Fibroblast of lung (primary cell): ENCODE measurements at regions not wholly inside any gene's neighbourhood (a gene's known extent, or its start where the extent isn't known, plus 50 kb on each side); places are given as distances from the start of the nearest gene placed in this dataset.

Experiments
- DNase-seq, 2 donors: peaks; one replicate each; pipeline versions ENCODE4 v3.0.0 to v3.0.0-alpha.2; 2010; ENCODE audit warnings: low read depth in 2 of 2
- H2AFZ ChIP-seq: 2 replicates; pipeline ENCODE4 v1.5.1; 2012; ENCODE audit warnings: low read length, control low read depth, inconsistent platforms
- H3K27ac ChIP-seq: 2 replicates; pipeline ENCODE4 v1.5.1; 2011; ENCODE audit warnings: low read length, control low read depth; ENCODE audit not compliant: insufficient read depth
- H3K27me3 ChIP-seq: 2 replicates; pipeline ENCODE4 v1.5.1; 2011; ENCODE audit warnings: mild to moderate bottlenecking, low read length; ENCODE audit not compliant: control insufficient read depth, insufficient read depth
- H3K36me3 ChIP-seq: 2 replicates; pipeline ENCODE4 v1.5.1; 2011; ENCODE audit warnings: low read length; ENCODE audit not compliant: control insufficient read depth, insufficient read depth
- H3K4me1 ChIP-seq: 2 replicates; pipeline ENCODE4 v1.5.1; 2011; ENCODE audit warnings: low read length; ENCODE audit not compliant: control insufficient read depth, insufficient read depth; ENCODE audit errors: extremely low read depth
- H3K4me2 ChIP-seq: 2 replicates; pipeline ENCODE4 v1.5.1; 2011; ENCODE audit warnings: low read length, control low read depth; ENCODE audit not compliant: insufficient read depth; ENCODE audit errors: extremely low read depth
- H3K4me3 ChIP-seq, 4 experiments: fragments of 200-600 bp in 1 of 4; sonication (generic) in 1 of 4; replicated peaks in 1 of 4; 2 replicates each; pipeline ENCODE4 v1.5.1; 2011 to 2016; ENCODE audit warnings: low read length in 4 of 4, low read depth in 3 of 4, mild to moderate bottlenecking in 3 of 4, control low read depth in 2 of 4, inconsistent platforms in 1 of 4, mixed read lengths in 1 of 4; ENCODE audit not compliant: insufficient read depth in 1 of 4; ENCODE audit errors: control extremely low read depth in 1 of 4
- H3K79me2 ChIP-seq: 2 replicates; pipeline ENCODE4 v1.5.1; 2012; ENCODE audit warnings: mild to moderate bottlenecking, low read length, inconsistent platforms; ENCODE audit not compliant: control insufficient read depth, insufficient read depth
- H3K9ac ChIP-seq: 2 replicates; pipeline ENCODE4 v1.5.1; 2011; ENCODE audit warnings: mild to moderate bottlenecking, low read length, control low read depth; ENCODE audit not compliant: insufficient read depth
- H3K9me3 ChIP-seq: 2 replicates; pipeline ENCODE4 v1.5.1; 2012; ENCODE audit warnings: low read depth, low read length; ENCODE audit not compliant: control insufficient read depth, insufficient read depth
- H4K20me1 ChIP-seq: 2 replicates; pipeline ENCODE4 v1.5.1; 2011; ENCODE audit warnings: low read length; ENCODE audit not compliant: control insufficient read depth, insufficient read depth; ENCODE audit errors: extremely low read depth
- CTCF ChIP-seq, 2 donors: IDR thresholded peaks in 1 of 2; conservative IDR thresholded peaks in 1 of 2; 1 replicate in 1 of 2; 2 replicates in 1 of 2; pipeline ENCODE4 v1.5.1; 2011 to 2012; ENCODE audit warnings: low read length in 2 of 2, control low read depth in 1 of 2, inconsistent platforms in 1 of 2, low read depth in 1 of 2, mild to moderate bottlenecking in 1 of 2
- EZH2 ChIP-seq: IDR thresholded peaks from 2 replicates; pipeline ENCODE4 v1.5.1; 2012; ENCODE audit warnings: low read length, control low read depth, mild to moderate bottlenecking; ENCODE audit errors: missing control alignments

- Histone ChIP-seq H3K79me2 (no peaks in the 10 kb centered on the region), H3K36me3 (no peaks in the 10 kb centered on the region), H3K9ac (no peak overlapping the region), H3K4me2 (no peak overlapping the region), H3K27ac (no peak overlapping the region), H3K4me3 (no peak overlapping the region), H3K9me3 (no peaks in the 10 kb centered on the region), H3K4me1 (peaks cover 3% of the 10 kb centered on the region), H3K27me3 (no peaks in the 10 kb centered on the region), H2AFZ (no peak overlapping the region), H4K20me1 (no peaks in the 10 kb centered on the region)
- DNase-seq = peak; percentile 62 to 89
- no peak for TF ChIP-seq CTCF (conservative IDR thresholded peaks at IDR 0.05 in 1 of 2, IDR thresholded peaks at IDR 0.05 in 1 of 2; ENCODE audit: low read depth in 1 of 2, low read length in 2 of 2)
Measured at GRCh38 chr20:10761786-10762185, 88.0 kb upstream of the JAG1 start.

- H3K27ac ChIP-seq = no peak overlapping the region
- H2AFZ ChIP-seq = no peak overlapping the region
- H3K4me2 ChIP-seq = no peak overlapping the region
- TF ChIP-seq EZH2 (no peak), CTCF (conservative IDR thresholded peaks at IDR 0.05 in 1 of 2, IDR thresholded peaks at IDR 0.05 in 1 of 2; ENCODE audit: low read depth in 1 of 2, low read length in 2 of 2) (no peak)
- no peaks in the 10 kb centered on the region for H3K36me3 ChIP-seq
- H3K4me3 ChIP-seq = no peak overlapping the region
- DNase-seq = no peak
- H3K27me3 ChIP-seq = no peaks in the 10 kb centered on the region
- H3K79me2 ChIP-seq = no peaks in the 10 kb centered on the region
- H3K9me3 ChIP-seq = no peaks in the 10 kb centered on the region
- H4K20me1 ChIP-seq = no peaks in the 10 kb centered on the region
- H3K4me1 ChIP-seq = peaks cover 3% of the 10 kb centered on the region
- H3K9ac ChIP-seq = no peak overlapping the region
Measured at GRCh38 chr20:10762216-10762615, 88.4 kb upstream of the JAG1 start.

- Histone ChIP-seq H3K79me2 (no peaks in the 10 kb centered on the region), H3K36me3 (no peaks in the 10 kb centered on the region), H3K27ac (no peak overlapping the region), H2AFZ (no peak overlapping the region), H3K9me3 (no peaks in the 10 kb centered on the region), H3K4me2 (no peak overlapping the region), H3K4me1 (peaks cover 3% of the 10 kb centered on the region), H3K9ac (no peak overlapping the region), H4K20me1 (no peaks in the 10 kb centered on the region), H3K27me3 (no peaks in the 10 kb centered on the region), H3K4me3 (no peak overlapping the region)
- peak in 1 of 2 donors; percentile 9 for DNase-seq
- TF ChIP-seq EZH2 (no peak), CTCF (conservative IDR thresholded peaks at IDR 0.05 in 1 of 2, IDR thresholded peaks at IDR 0.05 in 1 of 2; ENCODE audit: low read depth in 1 of 2, low read length in 2 of 2) (no peak)
Measured at GRCh38 chr20:10763112-10763511, 89.3 kb upstream of the JAG1 start.
